Neural cell (in vitro differentiated cells): ENCODE measurements at regions not wholly inside any gene's neighbourhood (a gene's known extent, or its start where the extent isn't known, plus 50 kb on each side); places are given as distances from the start of the nearest gene placed in this dataset.

Experiments
- H2AFZ ChIP-seq: fragments of 200-600, 300-800 bp; sonication (generic), shearing (Covaris generic); 2 replicates; pipeline ENCODE4 v1.6.0; 2014; ENCODE audit warnings: low read depth, mild to moderate bottlenecking, antibody characterized with exemption, low read length, moderate library complexity
- H3F3A ChIP-seq: fragments of 200-600 bp; shearing (Covaris generic); 2 replicates; pipeline ENCODE4 v1.6.1; 2016; ENCODE audit warnings: mild to moderate bottlenecking, moderate library complexity, mixed read lengths, antibody characterized with exemption, low read length; ENCODE audit not compliant: insufficient read depth, poor library complexity, severe bottlenecking
- H3K27ac ChIP-seq: fragments of 200-600, 300-800 bp; sonication (generic), shearing (Covaris generic); 2 replicates; pipeline ENCODE4 v1.5.1; 2014; ENCODE audit warnings: mild to moderate bottlenecking, low read length, moderate library complexity
- H3K27me3 ChIP-seq: fragments of 300-800, 200-600 bp; sonication (generic), shearing (Covaris generic); 2 replicates; pipeline ENCODE4 v1.6.0; 2014; ENCODE audit warnings: mild to moderate bottlenecking, low read depth, low read length, moderate library complexity; ENCODE audit not compliant: insufficient read depth
- H3K36me3 ChIP-seq: fragments of 300-800, 200-600 bp; sonication (generic), shearing (Covaris generic); 2 replicates; pipeline ENCODE4 v1.5.1; 2014; ENCODE audit warnings: mild to moderate bottlenecking, antibody characterized with exemption, low read length, moderate library complexity; ENCODE audit not compliant: insufficient read depth
- H3K4me2 ChIP-seq: fragments of 300-800, 200-600 bp; sonication (generic), shearing (Covaris generic); 2 replicates; pipeline ENCODE4 v1.6.0; 2014; ENCODE audit warnings: mild to moderate bottlenecking, low read length
- H3K4me3 ChIP-seq: fragments of 300-800, 200-600 bp; sonication (generic), shearing (Covaris generic); 2 replicates; pipeline ENCODE4 v1.5.1; 2014; ENCODE audit warnings: mild to moderate bottlenecking, low read length, moderate library complexity
- H3K79me2 ChIP-seq: fragments of 200-600 bp; shearing (Covaris generic); replicated peaks from 2 replicates; pipeline ENCODE4 v1.6.0; 2014; ENCODE audit warnings: mild to moderate bottlenecking, low read length, moderate library complexity; ENCODE audit not compliant: insufficient read depth
- H3K9ac ChIP-seq: fragments of 300-800, 200-600 bp; sonication (generic), shearing (Covaris generic); 2 replicates; pipeline ENCODE4 v1.6.1; 2016; ENCODE audit warnings: mild to moderate bottlenecking, low read length, mixed read lengths
- H3K9me2 ChIP-seq: fragments of 200-600 bp; shearing (Covaris generic); 2 replicates; pipeline ENCODE4 v1.6.1; 2016; ENCODE audit warnings: mild to moderate bottlenecking, low read length, mixed read lengths; ENCODE audit not compliant: insufficient read depth
- H3K9me3 ChIP-seq: fragments of 200-600, 300-800 bp; sonication (generic), shearing (Covaris generic); 2 replicates; pipeline ENCODE4 v1.6.1; 2016; ENCODE audit warnings: mild to moderate bottlenecking, mixed run types, low read length, moderate library complexity, mixed read lengths
- H4K20me1 ChIP-seq: fragments of 200-600 bp; shearing (Covaris generic); 2 replicates; pipeline ENCODE4 v1.6.1; 2016; ENCODE audit warnings: mild to moderate bottlenecking, mixed run types; ENCODE audit not compliant: insufficient read depth
- CTCF ChIP-seq: fragments of 450-650 bp; IDR thresholded peaks from 2 replicates; pipeline ENCODE4 v1.5.1; 2014; ENCODE audit warnings: antibody characterized with exemption, mild to moderate bottlenecking, moderate library complexity; ENCODE audit not compliant: poor library complexity, severe bottlenecking
- EP300 ChIP-seq: fragments of 450-650 bp; conservative IDR thresholded peaks from 2 replicates; pipeline ENCODE4 v1.6.1; 2014; ENCODE audit warnings: antibody characterized with exemption, mild to moderate bottlenecking, moderate library complexity; ENCODE audit not compliant: poor library complexity, severe bottlenecking
- EZH2 ChIP-seq: fragments of 200-600, 300-800 bp; shearing (Covaris generic), sonication (generic); IDR thresholded peaks from 2 replicates; pipeline ENCODE4 v1.6.1; 2014; ENCODE audit warnings: antibody characterized with exemption, low read length, borderline replicate concordance, mild to moderate bottlenecking; ENCODE audit not compliant: insufficient read depth, poor library complexity, severe bottlenecking
- MXI1 ChIP-seq: fragments of 450-650 bp; conservative IDR thresholded peaks from 2 replicates; pipeline ENCODE4 v1.6.1; 2014; ENCODE audit warnings: antibody characterized with exemption, mild to moderate bottlenecking; ENCODE audit not compliant: poor library complexity, severe bottlenecking
- POLR2AphosphoS5 ChIP-seq: IDR thresholded peaks from 2 replicates; pipeline ENCODE4 v1.6.1; 2012
- RAD21 ChIP-seq: fragments of 450-650 bp; conservative IDR thresholded peaks from 2 replicates; pipeline ENCODE4 v1.6.1; 2014; ENCODE audit warnings: antibody characterized with exemption, mild to moderate bottlenecking, moderate library complexity
- REST ChIP-seq: IDR thresholded peaks from 2 replicates; pipeline ENCODE4 v1.6.1; 2012; ENCODE audit warnings: borderline replicate concordance
- SMC3 ChIP-seq: fragments of 450-650 bp; conservative IDR thresholded peaks from 2 replicates; pipeline ENCODE4 v1.6.1; 2014; ENCODE audit warnings: antibody characterized with exemption, mild to moderate bottlenecking, moderate library complexity; ENCODE audit not compliant: poor library complexity
- TAF1 ChIP-seq: IDR thresholded peaks from 2 replicates; pipeline ENCODE4 v1.6.1; 2012; ENCODE audit warnings: low read depth

- Histone ChIP-seq H4K20me1 (no peaks in the 10 kb centered on the region), H3K9me3 (no peaks in the 10 kb centered on the region), H3K4me2 (no peak overlapping the region), H3F3A (no peaks in the 10 kb centered on the region), H3K27me3 (no peaks in the 10 kb centered on the region), H2AFZ (no peak overlapping the region), H3K27ac (no peak overlapping the region), H3K4me3 (no peak overlapping the region), H3K9me2 (no peaks in the 10 kb centered on the region), H3K9ac (no peak overlapping the region), H3K79me2 (no peaks in the 10 kb centered on the region), H3K36me3 (no peaks in the 10 kb centered on the region)
- no peak for TF ChIP-seq EZH2
- no peak for TF ChIP-seq EP300
- TF ChIP-seq CTCF, result no peak
- no peak for TF ChIP-seq TAF1
- TF ChIP-seq REST, result no peak
- no peak for TF ChIP-seq POLR2AphosphoS5
- TF ChIP-seq SMC3, result no peak
- TF ChIP-seq RAD21, result no peak
- TF ChIP-seq MXI1, result no peak
These were observed 194.8 kb downstream of the ANAPC1 start for GRCh38 chr2:111689174-111689573.

- no peak overlapping the region for H2AFZ ChIP-seq
- no peaks in the 10 kb centered on the region for H3F3A ChIP-seq
- peaks cover 3% of the 10 kb centered on the region for H3K9me3 ChIP-seq
- H4K20me1 ChIP-seq, result no peaks in the 10 kb centered on the region
- H3K4me3 ChIP-seq, result no peak overlapping the region
- no peak overlapping the region for H3K27ac ChIP-seq
- no peaks in the 10 kb centered on the region for H3K79me2 ChIP-seq
- H3K27me3 ChIP-seq, result no peaks in the 10 kb centered on the region
- H3K9ac ChIP-seq, result no peak overlapping the region
- no peaks in the 10 kb centered on the region for H3K9me2 ChIP-seq
- H3K4me2 ChIP-seq, result no peak overlapping the region
- H3K36me3 ChIP-seq, result no peaks in the 10 kb centered on the region
- TF ChIP-seq SMC3 (no peak), REST (no peak), TAF1 (no peak), EP300 (no peak), RAD21 (no peak), EZH2 (no peak), POLR2AphosphoS5 (no peak), CTCF (no peak), MXI1 (no peak)
These were observed 194.1 kb downstream of the ANAPC1 start for GRCh38 chr2:111689941-111690340.
